Colonic mucosa (tissue), 4 donors: ENCODE measurements at regions not wholly inside any gene's neighbourhood (a gene's known extent, or its start where the extent isn't known, plus 50 kb on each side); places are given as distances from the start of the nearest gene placed in this dataset.
"Not testable (repeated sequence)": the region's sequence is repeated elsewhere in the genome, so short reads cannot be mapped to it uniquely, and the experiment has no call there.

Source experiments
- DNase-seq: peaks from one replicate; pipeline ENCODE4 v3.0.0-alpha.2; 2020
- H3K27ac ChIP-seq: fragments of 200-600 bp; one replicate; pipeline ENCODE4 v1.8.0; 2021
- H3K27me3 ChIP-seq: fragments of 200-600 bp; one replicate; pipeline ENCODE4 v1.8.0; 2021
- H3K36me3 ChIP-seq: fragments of 200-600 bp; one replicate; pipeline ENCODE4 v1.8.0; 2021
- H3K4me1 ChIP-seq: fragments of 200-600 bp; one replicate; pipeline ENCODE4 v1.8.0; 2021; ENCODE audit warnings: mild to moderate bottlenecking
- H3K4me3 ChIP-seq: fragments of 200-600 bp; one replicate; pipeline ENCODE4 v1.8.0; 2021
- H3K9ac ChIP-seq, 2 donors: one replicate each; pipeline ENCODE4 v1.7.0; 2013; ENCODE audit warnings: control low read depth in 2 of 2, low read depth in 2 of 2, low read length in 2 of 2
- H3K9me3 ChIP-seq: fragments of 200-600 bp; one replicate; pipeline ENCODE4 v1.8.0; 2021
- intact Hi-C: fragments of 100-400 bp; cut with DNase I; formaldehyde crosslinking; loops from one replicate; pipeline ENCODE4 v1.14.1; 2022
- TF ChIP-seq, protein P1 (sequence below): fragments of 200-600 bp; IDR thresholded peaks from one replicate; pipeline ENCODE4 v1.8.0; 2022; ENCODE audit warnings: antibody characterized with exemption, mild to moderate bottlenecking
- donor health status: healthy.
- donor health status: DM: no; HTN: no; CAD: no.
- donor health status: DM: no; HTN: no; CAD: no.

- Histone ChIP-seq H3K9me3 (no peaks in the 10 kb centered on the region), H3K9ac (no peak overlapping the region), H3K27me3 (no peaks in the 10 kb centered on the region), H3K27ac (no peak overlapping the region), H3K4me1 (no peaks in the 10 kb centered on the region), H3K4me3 (no peak overlapping the region), H3K36me3 (no peaks in the 10 kb centered on the region)
- TF ChIP-seq, protein P1, sequence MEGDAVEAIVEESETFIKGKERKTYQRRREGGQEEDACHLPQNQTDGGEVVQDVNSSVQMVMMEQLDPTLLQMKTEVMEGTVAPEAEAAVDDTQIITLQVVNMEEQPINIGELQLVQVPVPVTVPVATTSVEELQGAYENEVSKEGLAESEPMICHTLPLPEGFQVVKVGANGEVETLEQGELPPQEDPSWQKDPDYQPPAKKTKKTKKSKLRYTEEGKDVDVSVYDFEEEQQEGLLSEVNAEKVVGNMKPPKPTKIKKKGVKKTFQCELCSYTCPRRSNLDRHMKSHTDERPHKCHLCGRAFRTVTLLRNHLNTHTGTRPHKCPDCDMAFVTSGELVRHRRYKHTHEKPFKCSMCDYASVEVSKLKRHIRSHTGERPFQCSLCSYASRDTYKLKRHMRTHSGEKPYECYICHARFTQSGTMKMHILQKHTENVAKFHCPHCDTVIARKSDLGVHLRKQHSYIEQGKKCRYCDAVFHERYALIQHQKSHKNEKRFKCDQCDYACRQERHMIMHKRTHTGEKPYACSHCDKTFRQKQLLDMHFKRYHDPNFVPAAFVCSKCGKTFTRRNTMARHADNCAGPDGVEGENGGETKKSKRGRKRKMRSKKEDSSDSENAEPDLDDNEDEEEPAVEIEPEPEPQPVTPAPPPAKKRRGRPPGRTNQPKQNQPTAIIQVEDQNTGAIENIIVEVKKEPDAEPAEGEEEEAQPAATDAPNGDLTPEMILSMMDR, result no peak
- DNase-seq, result no peak
- intact Hi-C loops, result no loop called here
Observed at GRCh38 chr1:14280909-14281308, 317.6 kb upstream of the KAZN start.

GRCh38 chr1:14281412-14281811 lies 317.1 kb upstream of the KAZN start:
- intact Hi-C loops, result no loop called here
- Histone ChIP-seq H3K4me3 (no peak overlapping the region), H3K4me1 (no peaks in the 10 kb centered on the region), H3K9ac (no peak overlapping the region), H3K27me3 (no peaks in the 10 kb centered on the region), H3K9me3 (no peaks in the 10 kb centered on the region), H3K27ac (no peak overlapping the region), H3K36me3 (no peaks in the 10 kb centered on the region)
- no peak for DNase-seq
- TF ChIP-seq, protein P1, result no peak

- TF ChIP-seq, protein P1, result no peak
- H3K36me3 ChIP-seq, result no peaks in the 10 kb centered on the region
- H3K27me3 ChIP-seq, result no peaks in the 10 kb centered on the region
- H3K4me1 ChIP-seq, result no peaks in the 10 kb centered on the region
- H3K9me3 ChIP-seq, result no peaks in the 10 kb centered on the region
- no peak overlapping the region for H3K27ac ChIP-seq
- no peak overlapping the region for H3K4me3 ChIP-seq
- intact Hi-C loops, result no loop called here
- no peak overlapping the region for H3K9ac ChIP-seq
- no peak for DNase-seq
Observed at GRCh38 chr1:14282707-14283106, 315.8 kb upstream of the KAZN start.

DNA sequence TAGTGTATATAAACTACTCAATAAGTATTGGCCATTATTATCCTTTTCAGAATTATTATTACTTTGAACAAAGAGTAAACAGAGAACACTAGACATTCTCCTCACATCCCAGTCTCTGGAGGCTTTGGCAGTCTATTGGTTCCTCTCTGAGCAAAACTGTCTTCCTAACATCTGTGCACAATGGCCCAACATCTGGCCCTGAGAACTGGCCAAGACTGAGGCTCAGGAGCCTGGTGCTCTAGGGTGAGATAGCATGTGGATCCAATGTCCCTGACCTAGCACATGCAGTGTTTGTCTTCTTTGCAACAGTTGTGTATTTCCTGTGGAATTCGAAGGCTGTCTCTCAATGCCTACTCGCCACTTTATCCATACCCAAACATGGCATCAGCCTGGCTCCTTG lies 313.2 kb upstream of the KAZN start:
- TF ChIP-seq, protein P1, result no peak
- H3K9ac ChIP-seq, result no peak overlapping the region
- no peaks in the 10 kb centered on the region for H3K27me3 ChIP-seq
- no peak for DNase-seq
- intact Hi-C loops, result no loop called here
- no peaks in the 10 kb centered on the region for H3K36me3 ChIP-seq
- H3K9me3 ChIP-seq, result no peaks in the 10 kb centered on the region
- H3K27ac ChIP-seq, result no peak overlapping the region
- H3K4me3 ChIP-seq, result no peak overlapping the region
- H3K4me1 ChIP-seq, result no peaks in the 10 kb centered on the region

GRCh38 chr1:14291182-14291581 lies 307.3 kb upstream of the KAZN start:
- H3K4me1 ChIP-seq, H3K27ac ChIP-seq, intact Hi-C loops: not testable (repeated sequence)

GRCh38 chr1:14292520-14292919 lies 306.0 kb upstream of the KAZN start:
- Histone ChIP-seq H3K9me3 (no peaks in the 10 kb centered on the region), H3K27ac (no peak overlapping the region), H3K4me1 (no peaks in the 10 kb centered on the region), H3K36me3 (no peaks in the 10 kb centered on the region), H3K9ac (no peak overlapping the region), H3K27me3 (no peaks in the 10 kb centered on the region), H3K4me3 (no peak overlapping the region)
- intact Hi-C loops, result no loop called here
- no peak for DNase-seq
- TF ChIP-seq, protein P1, result no peak

More at GRCh38 chr1:14291182-14291581, 307.3 kb upstream of the KAZN start:
- H3K9me3 ChIP-seq, H3K4me3 ChIP-seq, DNase-seq, H3K9ac ChIP-seq, H3K27me3 ChIP-seq, H3K36me3 ChIP-seq: not testable (repeated sequence)
